ENCODE measurements at regions not wholly inside any gene's neighbourhood (a gene's known extent, or its start where the extent isn't known, plus 50 kb on each side); places are given as distances from the start of the nearest gene placed in this dataset.

DNA sequence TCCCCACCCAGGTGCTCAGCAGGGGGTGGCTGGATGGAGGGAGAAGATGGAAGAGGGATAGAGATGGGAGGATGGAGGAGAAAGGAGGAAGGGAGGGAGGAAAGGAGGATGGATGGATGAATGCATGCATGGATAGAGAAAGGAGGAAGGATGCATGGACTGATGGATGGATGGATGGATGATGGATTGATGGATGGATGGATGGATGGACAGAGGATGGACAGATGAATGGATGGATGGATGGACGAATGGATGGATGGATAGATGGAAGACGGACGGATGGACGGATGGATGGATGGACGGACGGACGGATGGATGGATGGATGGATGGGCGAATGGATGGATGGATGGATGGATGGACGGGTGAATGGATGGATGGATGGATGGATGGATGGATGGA is 64.1 kb downstream of the NCOR2 start:
- no peak for DNase-seq

DNA sequence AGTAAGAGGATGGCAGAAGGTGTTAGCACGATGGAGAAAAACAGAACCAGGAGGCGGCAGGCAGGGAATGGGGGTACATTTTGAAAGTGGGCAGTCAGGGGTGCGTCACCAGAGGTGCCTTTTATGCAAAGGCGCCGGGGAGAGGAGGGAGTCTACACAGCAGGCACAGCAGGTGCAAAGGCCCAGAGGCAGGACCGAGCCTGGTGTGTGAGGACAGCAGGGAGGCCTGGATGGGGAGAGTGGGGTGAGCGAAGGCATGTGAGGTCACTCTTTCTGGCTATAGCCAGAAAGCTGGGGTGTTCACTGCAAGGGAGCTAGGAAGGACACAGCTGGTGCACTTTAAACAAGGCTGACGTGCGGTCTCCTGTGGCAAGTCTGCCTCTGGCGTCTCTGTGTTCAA is 65.0 kb downstream of the NCOR2 start:
- DNase-seq, result no peak

DNA sequence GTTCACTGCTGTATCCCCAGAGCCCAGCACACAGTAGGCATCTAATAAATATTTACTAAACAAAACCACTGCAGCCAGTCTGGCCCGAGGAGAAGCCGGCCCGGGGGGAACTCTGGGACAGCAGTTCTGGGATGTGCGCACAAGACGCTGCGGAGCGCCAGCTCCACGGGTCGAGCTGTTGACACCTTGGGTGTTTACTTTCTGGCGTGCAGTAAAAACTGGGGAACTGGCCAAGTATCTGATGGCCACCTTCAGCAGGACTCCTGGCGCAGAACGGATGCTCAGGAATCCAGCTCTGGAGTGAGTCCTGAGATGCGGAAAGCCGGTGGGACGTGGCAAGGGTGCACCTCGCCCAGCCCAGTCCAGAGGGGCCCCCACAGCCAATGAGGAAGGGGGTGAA is 65.6 kb downstream of the NCOR2 start:
- no peak for DNase-seq

DNA sequence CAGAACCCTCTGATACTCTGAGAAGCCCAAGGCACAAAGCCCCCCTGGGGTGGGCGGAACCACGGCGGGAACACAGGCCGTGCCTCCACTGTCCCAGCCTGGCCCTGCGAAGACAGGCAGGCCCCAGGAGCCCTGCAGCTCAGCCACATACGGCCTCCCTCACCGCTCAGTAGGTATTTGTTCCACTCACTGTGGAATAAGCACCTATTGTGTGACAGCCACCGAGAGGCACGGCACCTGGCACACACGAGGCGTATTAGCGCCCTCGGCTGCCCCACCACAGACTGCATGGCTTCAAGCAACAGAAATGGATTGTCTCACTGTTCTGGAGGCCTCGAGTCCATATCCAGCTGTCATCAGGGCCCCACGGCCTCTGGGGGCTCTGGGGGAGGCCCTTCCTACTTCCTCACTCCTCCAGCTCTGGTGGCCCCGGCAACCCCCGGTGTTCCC is 66.3 kb downstream of the NCOR2 start:
- DNase-seq, result no peak

DNA sequence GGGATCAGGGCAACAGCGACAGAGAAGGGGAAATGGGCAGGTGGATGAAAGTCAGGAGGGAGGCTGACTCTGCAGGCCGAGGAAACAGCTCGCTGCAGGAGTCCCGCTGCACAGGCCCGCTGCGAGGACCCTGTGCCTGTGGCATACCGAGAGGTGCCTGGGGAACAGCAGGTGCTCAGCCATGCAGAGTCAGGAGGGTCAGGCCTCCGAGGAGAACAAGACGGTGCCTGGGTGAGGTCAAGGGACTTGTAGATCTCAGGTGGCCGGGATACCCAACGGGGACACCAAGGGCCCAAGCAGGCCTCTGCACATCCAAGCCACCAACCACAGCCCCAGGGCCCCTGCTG is 67.5 kb downstream of the NCOR2 start:
- DNase-seq, result no peak

DNA sequence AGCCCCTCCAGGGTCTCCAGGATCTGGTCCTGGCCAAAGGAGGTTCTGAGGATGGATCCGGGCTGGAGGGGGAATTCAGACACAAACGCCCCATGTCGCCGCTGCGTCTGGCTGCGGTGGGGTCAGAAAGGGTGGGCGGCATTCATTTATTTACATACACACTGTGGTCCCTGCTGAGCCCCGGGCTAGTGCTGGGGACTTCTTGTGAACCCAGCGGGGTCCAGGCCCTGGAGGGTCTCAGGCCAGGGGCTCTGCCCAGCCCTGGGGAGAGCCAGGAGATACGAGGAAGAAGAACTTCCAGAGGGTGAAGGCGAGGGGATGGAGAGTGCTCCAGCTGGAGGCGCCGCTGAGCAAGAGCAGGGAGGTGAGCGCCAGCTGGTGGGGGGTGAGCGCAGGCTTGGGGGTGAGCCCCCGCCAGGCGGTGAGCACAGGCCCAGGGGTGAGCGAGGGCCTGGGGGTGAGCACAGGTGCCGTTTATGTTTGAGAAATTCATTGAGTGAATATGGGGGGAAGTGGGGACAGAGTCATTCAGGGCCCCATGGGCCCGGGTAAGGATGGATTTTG is 68.1 kb downstream of the NCOR2 start:
- no peak for DNase-seq

DNA sequence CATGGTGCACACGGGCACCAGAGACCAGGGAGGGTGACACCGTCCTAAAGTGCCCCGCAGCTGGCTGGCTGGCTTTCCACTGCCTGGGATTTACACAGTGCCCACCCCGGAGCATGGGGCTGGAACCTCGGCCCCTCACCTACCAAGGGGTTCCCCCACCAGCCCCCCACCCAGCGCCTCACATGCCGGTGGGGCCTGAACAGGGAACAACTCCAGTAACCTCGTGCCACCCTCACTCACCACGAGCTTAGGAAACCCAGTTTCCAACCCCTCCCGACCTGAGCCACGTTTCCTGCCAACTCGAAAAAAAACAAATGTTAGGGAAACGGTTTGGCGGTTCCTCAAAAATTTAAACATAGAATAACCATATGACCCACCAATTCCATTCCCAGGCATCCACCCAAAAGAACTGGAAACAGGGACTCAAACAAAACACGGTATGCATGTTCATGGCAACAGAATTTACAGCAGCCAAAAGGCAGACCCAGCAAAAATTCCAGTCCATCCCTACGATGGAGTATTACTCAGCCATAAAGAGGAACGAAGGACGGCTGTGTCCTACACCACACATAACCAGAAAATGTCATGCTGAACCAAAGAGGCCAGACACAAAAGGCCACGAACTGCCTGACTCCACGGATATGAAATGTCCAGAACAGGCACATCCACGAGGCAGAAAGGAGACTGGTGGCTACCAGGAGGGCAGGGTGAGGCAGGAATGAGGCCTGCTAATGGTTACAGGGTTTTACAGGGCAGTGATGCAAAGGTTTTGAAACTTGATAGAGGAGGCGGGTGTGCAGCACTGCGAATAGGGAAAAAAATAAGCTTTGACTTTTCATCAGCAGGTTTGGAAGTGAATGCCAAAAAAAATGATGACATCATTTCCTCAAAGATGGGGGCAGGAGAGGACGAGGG is 68.9 kb downstream of the NCOR2 start:
- no peak for DNase-seq

DNA sequence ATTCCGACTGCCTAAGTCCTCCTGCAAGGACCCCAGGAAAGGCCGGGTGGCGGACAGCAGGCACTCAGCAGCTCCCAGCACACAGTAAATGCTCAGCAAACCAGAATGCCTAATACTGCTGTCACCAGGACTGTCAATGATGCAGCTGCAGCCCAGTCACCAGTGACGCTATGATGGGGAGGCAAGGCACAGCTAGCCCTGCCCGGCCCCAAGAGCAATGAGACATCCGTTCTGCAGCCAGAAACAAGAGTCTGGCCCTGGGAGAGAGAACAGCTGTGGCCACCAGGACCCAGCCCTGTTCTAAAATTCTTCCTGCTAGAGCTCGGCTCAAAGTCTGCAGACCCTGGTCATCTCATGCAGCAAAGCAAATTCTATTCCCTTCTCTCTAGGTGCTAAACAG is 69.8 kb downstream of the NCOR2 start:
- DNase-seq, result peak; percentile 61 to 68

DNA sequence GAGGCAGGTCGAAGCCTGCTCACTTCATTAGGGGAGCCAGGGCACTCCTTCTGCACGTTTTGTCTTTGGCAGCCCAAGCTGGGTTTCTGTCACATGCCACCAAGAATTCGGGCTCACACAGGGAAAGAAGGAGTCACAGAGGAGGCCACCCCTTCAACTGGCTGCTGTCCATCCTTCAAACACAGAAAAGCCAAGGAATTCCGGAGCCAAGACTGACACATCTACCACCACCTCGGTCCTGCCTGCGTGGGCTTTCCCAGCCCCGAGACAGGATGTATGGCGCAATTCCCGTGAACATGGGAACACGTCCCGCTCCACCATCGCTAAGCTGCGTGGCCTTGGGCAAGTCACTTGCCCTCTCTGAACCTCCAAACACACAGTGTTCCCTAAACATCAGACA is 70.4 kb downstream of the NCOR2 start:
- DNase-seq, result no peak

DNA sequence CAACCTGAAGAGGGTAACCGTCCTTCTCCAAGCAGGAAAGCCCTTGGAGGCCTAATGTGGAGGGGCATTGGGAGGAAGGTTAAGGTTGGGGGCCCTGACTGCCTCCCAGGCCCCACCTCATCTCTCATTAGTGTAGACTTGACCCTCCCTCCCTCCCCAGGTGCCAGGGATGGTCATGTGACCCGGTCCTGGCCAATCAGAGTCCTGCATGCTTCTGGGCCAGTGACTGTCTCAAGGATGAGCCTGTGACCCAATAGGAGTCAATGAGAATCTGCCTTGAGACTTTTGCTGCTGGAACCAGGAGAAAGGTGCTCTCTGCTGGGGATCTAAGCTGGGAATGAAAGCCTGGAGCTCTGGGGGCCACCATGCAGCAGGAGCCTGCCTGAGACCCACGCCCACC is 70.8 kb downstream of the NCOR2 start:
- DNase-seq, result no peak

DNA sequence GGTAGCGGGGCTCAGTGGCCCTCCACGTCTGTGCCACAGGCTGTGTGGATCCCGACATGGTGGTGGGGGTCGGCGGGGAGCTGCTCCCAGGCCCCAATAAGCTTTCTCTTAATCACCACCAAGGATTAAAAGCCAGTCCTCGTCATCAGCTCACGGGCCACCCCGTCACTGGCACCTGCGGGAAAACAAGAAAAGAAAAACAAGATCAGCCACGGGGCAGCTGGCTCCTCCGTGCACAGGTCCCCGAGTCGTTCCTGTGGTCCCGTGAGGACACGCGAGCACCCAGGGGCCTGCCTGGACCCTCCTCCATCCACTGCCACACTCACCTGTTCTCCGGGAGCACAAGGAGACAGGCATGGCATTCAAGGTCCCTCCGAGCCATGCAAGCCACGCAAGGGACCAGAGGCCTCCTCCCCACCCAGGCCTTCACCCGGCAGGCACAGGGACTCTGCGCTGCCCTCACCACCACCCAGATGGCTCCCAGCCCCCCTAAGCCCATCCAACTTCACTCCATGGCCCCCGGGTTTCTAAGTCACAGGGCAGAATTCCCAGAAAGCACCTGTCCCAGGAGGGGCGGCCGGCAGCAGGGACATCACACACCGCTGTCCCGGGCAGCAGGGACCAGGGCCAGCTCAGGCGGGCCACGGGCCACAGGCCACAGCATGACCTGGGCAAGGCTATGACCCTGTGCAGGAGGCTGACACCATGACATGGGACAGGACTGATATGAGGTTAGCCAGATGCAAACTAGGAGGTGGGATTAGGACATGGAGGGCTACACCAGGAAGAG is 72.0 kb downstream of the NCOR2 start:
- no peak for DNase-seq

DNA sequence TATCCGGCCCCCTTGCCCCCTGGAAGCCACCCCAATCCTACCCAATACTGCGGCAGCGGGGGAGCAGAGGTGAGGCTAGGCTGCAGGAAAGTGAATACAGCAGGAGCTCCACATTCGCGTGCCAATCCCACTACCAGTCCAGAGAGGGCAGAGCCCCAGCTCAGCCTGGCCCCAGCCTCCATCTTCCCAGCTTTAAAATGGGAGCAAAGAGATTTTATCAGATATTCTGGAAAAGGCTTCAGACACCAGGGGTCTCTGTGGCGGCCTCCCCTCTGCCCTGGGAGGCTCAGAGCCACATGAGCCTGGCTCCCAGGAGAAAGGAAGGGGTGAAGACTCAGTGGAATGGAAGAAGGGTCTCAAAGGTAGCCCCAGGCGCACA is 72.7 kb downstream of the NCOR2 start:
- DNase-seq, result no peak

DNA sequence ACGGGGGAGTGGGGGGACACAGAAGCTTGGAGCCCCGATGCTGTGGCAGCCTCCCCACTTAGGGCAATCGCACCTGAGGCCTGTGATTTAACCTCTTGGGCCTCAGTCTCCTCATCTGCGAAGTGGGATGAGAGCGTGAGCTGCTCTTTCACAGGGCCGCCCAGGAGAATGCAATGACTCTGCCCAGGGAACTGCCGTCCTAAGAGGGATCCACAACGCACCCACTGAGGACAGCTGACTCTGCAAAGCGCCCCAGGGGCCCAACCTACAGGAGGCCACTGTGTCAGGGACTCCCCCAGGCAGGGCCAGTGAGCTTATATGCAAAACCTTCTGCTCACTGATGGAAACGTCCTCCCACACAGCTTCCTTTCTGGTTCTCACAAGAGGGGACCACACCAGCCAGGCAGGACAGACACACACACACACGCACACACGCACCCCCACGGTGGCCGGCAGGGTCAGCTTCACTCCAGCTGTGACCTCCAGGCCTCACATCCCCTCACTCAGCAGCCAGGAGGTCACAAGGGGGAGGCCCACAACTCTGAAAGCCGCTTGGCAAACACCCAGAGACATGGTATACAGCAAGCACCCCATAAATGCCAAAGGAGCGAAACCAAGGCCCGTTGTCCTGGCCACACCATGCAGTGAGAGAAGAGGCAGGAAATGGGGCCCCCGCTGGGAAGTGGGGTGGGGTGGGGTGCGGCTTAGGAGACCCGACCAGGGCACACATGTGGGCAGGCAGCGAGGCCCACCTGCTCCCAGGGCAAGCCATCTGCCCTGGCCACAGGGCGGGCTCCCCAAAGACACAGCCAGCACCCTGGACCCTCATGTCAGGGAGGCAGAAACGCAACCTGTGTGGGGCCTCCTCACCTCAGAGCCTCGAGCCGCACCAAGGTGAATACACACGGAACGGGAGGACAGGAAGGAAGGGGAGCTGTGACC is 73.3 kb downstream of the NCOR2 start:
- no peak for DNase-seq

DNA sequence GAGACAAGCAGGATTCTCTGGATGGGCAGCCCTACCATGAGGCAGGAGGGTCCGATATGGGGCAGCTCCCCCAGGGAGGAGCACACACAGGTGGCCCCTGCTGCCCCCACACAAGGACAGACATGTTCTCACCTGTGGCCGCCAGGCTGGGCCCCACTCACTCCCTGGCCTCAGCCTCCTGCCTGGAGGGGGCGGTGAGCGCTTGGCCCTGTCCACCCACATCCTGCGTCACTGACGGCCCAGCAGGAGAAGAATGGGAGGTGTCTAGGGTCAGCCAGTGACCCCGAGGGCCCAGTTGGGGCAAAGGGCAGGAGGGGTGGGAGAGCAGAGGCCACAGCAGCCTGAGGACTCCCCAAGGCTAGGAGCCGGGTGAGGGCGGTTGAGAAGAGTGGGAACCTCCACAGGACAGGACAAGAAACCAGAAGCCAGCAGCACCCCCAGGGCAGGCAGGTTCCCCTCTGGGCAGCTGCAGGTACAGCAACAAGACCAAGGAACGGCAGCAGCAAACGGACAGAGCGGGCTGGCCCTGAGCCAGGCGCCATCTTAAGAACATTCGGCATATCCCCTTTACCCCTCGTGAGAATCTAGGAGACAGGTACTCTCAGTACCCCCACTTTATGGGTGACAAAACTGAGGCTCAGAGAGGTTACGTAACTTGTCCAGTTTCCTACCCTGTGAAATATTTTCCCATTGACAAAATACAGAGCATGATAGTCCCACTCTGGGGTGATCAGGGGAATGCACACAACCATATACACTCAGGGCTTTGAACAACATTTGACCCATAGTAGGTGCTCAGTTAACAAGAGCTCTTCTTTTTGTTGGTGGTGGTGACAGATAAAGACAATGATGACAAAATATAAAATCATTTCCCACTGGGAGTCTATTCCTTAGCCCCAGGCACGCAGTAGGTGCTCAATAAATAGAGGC is 74.3 kb downstream of the NCOR2 start:
- DNase-seq, result no peak

DNA sequence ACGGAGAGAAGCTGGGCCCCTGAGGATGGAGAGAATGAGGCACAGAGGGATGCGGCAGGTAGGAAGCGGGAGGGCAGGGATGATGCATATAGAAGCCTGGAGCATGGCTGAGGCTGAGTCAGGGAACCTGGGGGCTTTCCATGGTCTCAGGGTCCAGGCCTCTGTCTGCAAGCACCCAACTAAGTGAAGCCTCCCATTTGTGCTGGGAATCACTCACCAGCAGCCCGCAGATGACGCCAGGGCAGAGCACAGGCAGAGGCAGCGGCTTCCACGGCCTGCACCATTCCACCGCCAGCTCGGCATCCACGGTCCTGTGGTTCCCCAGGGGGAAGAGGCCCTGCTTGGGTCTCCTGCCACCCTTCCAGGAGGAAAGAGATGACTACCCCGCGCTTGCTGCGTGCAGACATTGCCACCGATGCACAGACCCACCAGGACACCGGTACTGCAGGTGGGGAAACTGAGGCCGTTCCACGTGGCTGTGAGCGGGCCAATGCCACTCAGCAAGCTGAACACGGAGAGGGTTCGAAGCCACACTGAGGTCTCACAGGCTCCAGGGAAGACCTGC is 75.5 kb downstream of the NCOR2 start:
- no peak for DNase-seq

DNA sequence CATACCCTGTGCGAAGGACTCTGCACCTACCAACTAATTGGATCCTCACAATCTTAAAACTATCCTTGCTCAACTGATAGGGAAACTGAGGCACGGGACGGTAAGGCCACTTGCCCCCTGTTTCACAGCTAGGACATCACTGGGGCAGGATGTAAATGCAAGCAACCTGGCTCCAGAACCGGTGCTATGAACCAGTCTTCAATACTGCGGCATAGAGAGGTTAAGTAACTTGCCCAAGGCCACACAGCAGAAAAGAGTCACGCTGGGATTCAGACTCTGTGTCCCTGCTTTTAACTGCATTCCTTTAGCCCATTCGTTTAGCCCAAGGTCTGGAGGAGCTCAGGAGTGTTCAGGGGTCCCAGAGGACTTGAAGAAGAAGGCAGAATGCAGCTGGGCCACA is 76.1 kb downstream of the NCOR2 start:
- no peak for DNase-seq

DNA sequence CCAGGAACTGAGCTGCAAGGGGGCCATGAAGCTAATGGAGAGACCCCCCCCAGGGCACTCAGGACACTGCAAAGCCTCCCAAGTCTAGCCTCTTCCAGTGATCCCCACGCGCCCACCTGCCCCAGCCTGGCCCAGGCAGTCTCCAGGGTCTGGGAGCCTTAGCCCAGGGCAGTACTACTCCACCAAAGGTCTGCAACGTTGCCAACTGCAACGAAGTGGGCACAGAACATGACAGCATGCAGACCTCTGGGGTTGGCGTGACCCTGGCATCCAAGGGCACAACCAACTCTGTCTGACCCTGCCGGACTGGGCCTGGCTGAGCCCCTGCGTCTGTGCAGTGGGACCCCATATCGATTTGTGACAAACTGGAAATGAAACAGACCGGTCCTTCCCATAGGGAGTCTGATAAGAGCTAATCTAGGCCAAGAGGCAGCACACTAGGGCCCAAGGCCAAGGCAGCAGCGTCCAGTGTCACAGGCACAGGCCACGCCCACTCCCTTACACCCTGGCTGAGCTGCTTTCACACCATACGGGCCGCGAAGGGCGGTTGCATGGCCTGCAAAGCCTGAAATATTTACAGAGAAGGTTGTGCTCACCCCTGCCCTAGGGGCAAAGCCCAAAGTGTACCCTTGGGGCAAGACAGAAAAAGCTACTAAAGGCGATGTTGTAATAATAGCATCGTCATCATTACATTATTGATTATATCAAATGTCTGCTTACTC is 76.7 kb downstream of the NCOR2 start:
- DNase-seq, result peak; percentile 60 to 70

DNA sequence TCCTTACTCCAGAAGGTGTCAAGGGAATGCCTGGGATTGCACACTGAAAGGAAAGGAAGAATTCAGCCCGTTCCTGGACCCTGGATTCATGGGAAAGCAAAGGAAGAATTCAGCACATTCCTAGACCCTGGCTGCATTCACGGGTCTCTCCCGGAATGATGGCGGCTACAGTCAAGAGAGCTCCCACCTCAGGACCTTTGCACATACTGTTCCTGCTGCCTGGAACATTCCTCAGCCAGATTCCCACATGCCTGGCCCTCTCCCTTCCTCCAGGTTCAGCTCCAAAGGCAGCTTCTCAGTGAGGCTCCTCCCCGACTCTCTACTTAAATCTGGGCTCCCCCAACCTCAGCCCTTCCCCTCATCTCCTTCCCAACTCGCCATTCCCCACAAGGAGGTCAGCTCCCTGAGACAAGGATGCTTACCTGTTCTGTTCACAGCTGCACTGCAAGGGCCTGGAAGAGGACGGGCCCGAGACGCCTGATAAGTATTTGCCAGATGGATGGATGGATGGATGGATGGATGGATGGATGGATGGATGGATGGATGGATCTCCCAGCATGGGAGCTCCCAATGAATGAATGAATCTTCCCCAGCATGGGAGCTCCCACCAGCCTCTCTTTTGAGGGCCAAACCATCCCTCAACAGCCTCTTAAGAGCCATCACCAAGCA is 77.4 kb downstream of the NCOR2 start:
- no peak for DNase-seq

DNA sequence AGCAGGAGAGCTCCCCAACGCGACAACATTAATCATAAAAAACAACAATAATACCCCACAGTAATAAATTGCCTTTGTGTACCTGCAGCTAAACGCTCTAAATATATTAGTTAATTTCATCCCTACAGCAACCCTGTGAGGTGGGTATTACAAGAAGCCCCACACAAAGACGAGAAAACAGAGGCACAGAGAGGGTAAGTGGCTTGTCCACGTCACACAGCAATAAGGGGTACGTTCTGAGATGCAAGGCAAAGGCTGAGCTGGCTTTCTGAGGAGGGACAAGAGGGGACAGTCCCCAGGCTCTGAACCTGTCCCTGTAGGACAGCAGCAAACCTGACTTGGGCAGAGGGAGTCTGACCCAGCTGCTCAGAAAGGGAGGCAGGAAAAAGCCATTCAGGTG is 78.2 kb downstream of the NCOR2 start:
- DNase-seq, result no peak

DNA sequence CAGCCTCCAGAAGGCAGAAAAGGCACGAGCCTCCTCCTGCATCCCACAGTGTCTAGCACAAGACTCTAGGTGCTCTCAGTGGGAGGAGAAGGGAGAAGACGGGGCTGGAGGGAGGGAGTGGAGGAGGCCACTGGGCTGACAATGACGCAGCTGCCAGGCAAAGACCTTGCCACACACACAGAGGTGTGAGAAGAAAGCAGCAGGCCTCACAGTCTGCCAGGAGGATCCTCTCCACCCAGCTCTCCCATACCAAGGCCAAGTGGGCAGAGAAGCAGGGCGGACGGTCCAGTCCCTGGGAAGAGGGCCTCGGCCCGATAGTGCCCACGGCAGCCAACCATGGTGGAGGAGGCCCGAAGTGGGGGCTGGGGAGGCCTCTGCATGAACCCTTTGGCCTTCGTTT is 78.9 kb downstream of the NCOR2 start:
- no peak for DNase-seq
